Immature natural killer cell (primary cell): ENCODE measurements at regions not wholly inside any gene's neighbourhood (a gene's known extent, or its start where the extent isn't known, plus 50 kb on each side); places are given as distances from the start of the nearest gene placed in this dataset.

Experiments
- DNase-seq, 3 donors: peaks; one replicate each; pipeline ENCODE4 v3.0.0; 2022; ENCODE audit warnings: mixed read lengths in 1 of 3
- H3K27ac Mint-ChIP-seq, 6 donors: one replicate each; pipeline ENCODE4 v1.8.0; 2020; ENCODE audit warnings: mixed read lengths in 6 of 6, mild to moderate bottlenecking in 5 of 6, inconsistent platforms in 4 of 6, moderate library complexity in 3 of 6
- H3K27me3 Mint-ChIP-seq, 3 donors: one replicate each; pipeline ENCODE4 v1.8.0; 2020 to 2021; ENCODE audit warnings: low read depth in 3 of 3, mild to moderate bottlenecking in 3 of 3, mixed read lengths in 3 of 3, moderate library complexity in 3 of 3, inconsistent platforms in 1 of 3
- H3K36me3 Mint-ChIP-seq, 3 donors: one replicate each; pipeline ENCODE4 v1.8.0; 2020; ENCODE audit warnings: mixed read lengths in 3 of 3, inconsistent platforms in 2 of 3, mild to moderate bottlenecking in 2 of 3
- H3K4me1 Mint-ChIP-seq, 2 donors: one replicate each; pipeline ENCODE4 v1.8.0; 2020; ENCODE audit warnings: inconsistent platforms in 2 of 2, mild to moderate bottlenecking in 2 of 2, mixed read lengths in 2 of 2, moderate library complexity in 1 of 2
- H3K4me3 Mint-ChIP-seq, 5 donors: one replicate each; pipeline ENCODE4 v1.8.0; 2020; ENCODE audit warnings: mild to moderate bottlenecking in 5 of 5, mixed read lengths in 5 of 5, inconsistent platforms in 3 of 5, moderate library complexity in 3 of 5
- H3K9me3 Mint-ChIP-seq, 6 donors: one replicate each; pipeline ENCODE4 v1.8.0; 2020; ENCODE audit warnings: mild to moderate bottlenecking in 6 of 6, mixed read lengths in 6 of 6, inconsistent platforms in 4 of 6, moderate library complexity in 3 of 6

- H3K4me1 Mint-ChIP-seq, result no peaks in the 10 kb centered on the region
- no peaks in the 10 kb centered on the region for H3K27me3 Mint-ChIP-seq
- H3K27ac Mint-ChIP-seq, result no peak overlapping the region
- H3K36me3 Mint-ChIP-seq, result no peaks in the 10 kb centered on the region
- no peak for DNase-seq
- peaks cover 3 to 15% (median 8%) of the 10 kb centered on the region in 6 donors for H3K9me3 Mint-ChIP-seq
- H3K4me3 Mint-ChIP-seq, result no peak overlapping the region
These were observed 868.1 kb downstream of the KCNJ2 start for GRCh38 chr17:71037386-71037785.

- Mint-ChIP-seq H3K9me3 (peaks cover 0 to 17% (median 8%) of the 10 kb centered on the region in 6 donors), H3K36me3 (no peaks in the 10 kb centered on the region), H3K27ac (no peak overlapping the region), H3K27me3 (no peaks in the 10 kb centered on the region), H3K4me1 (no peaks in the 10 kb centered on the region), H3K4me3 (no peak overlapping the region)
- DNase-seq, result no peak
These were observed 870.1 kb downstream of the KCNJ2 start for GRCh38 chr17:71039391-71039790.

GRCh38 chr17:71052971-71053370 lies 883.6 kb downstream of the KCNJ2 start:
- no peak overlapping the region for H3K27ac Mint-ChIP-seq
- H3K4me1 Mint-ChIP-seq, result no peaks in the 10 kb centered on the region
- H3K27me3 Mint-ChIP-seq, result peaks cover 0 to 2% (median 0%) of the 10 kb centered on the region in 3 donors
- peaks cover 0 to 3% (median 0%) of the 10 kb centered on the region in 3 donors for H3K36me3 Mint-ChIP-seq
- no peak for DNase-seq
- peaks cover 4 to 56% (median 19%) of the 10 kb centered on the region in 6 donors for H3K9me3 Mint-ChIP-seq
- no peak overlapping the region for H3K4me3 Mint-ChIP-seq

GRCh38 chr17:71055128-71055527 lies 885.8 kb downstream of the KCNJ2 start:
- no peak overlapping the region for H3K27ac Mint-ChIP-seq
- no peaks in the 10 kb centered on the region for H3K4me1 Mint-ChIP-seq
- peaks cover 0 to 2% (median 0%) of the 10 kb centered on the region in 3 donors for H3K27me3 Mint-ChIP-seq
- peaks cover 4 to 44% (median 12%) of the 10 kb centered on the region in 6 donors for H3K9me3 Mint-ChIP-seq
- no peak overlapping the region for H3K4me3 Mint-ChIP-seq
- no peak for DNase-seq
- H3K36me3 Mint-ChIP-seq, result no peaks in the 10 kb centered on the region

GRCh38 chr17:71057448-71057847 lies 888.1 kb downstream of the KCNJ2 start:
- Mint-ChIP-seq H3K9me3 (peaks cover 4 to 34% (median 16%) of the 10 kb centered on the region in 6 donors), H3K4me1 (no peaks in the 10 kb centered on the region), H3K4me3 (no peak overlapping the region), H3K27me3 (no peaks in the 10 kb centered on the region), H3K36me3 (no peaks in the 10 kb centered on the region), H3K27ac (no peak overlapping the region)
- DNase-seq, result no peak

- no peak overlapping the region for H3K27ac Mint-ChIP-seq
- DNase-seq, result no peak
- no peak overlapping the region for H3K4me3 Mint-ChIP-seq
- H3K9me3 Mint-ChIP-seq, result peaks cover 4 to 31% (median 14%) of the 10 kb centered on the region in 6 donors
- no peaks in the 10 kb centered on the region for H3K4me1 Mint-ChIP-seq
- H3K27me3 Mint-ChIP-seq, result no peaks in the 10 kb centered on the region
- no peaks in the 10 kb centered on the region for H3K36me3 Mint-ChIP-seq
These were observed 888.6 kb downstream of the KCNJ2 start for GRCh38 chr17:71057938-71058337.

- Mint-ChIP-seq H3K27ac (no peak overlapping the region), H3K9me3 (peaks cover 5 to 22% (median 12%) of the 10 kb centered on the region in 6 donors)
These were observed 893.8 kb downstream of the KCNJ2 start for GRCh38 chr17:71063127-71063526.

GRCh38 chr17:71063559-71063958 lies 894.2 kb downstream of the KCNJ2 start:
- Mint-ChIP-seq H3K4me1 (no peaks in the 10 kb centered on the region), H3K27ac (no peak overlapping the region), H3K27me3 (peaks cover 0 to 1% (median 0%) of the 10 kb centered on the region in 3 donors), H3K9me3 (peaks cover 5 to 26% (median 12%) of the 10 kb centered on the region in 6 donors), H3K4me3 (no peak overlapping the region), H3K36me3 (no peaks in the 10 kb centered on the region)
- no peak for DNase-seq

More at GRCh38 chr17:71063127-71063526, 893.8 kb downstream of the KCNJ2 start:
- no peak for DNase-seq
- no peaks in the 10 kb centered on the region for H3K4me1 Mint-ChIP-seq
- H3K36me3 Mint-ChIP-seq, result no peaks in the 10 kb centered on the region
- H3K4me3 Mint-ChIP-seq, result no peak overlapping the region
- H3K27me3 Mint-ChIP-seq, result peaks cover 0 to 1% (median 0%) of the 10 kb centered on the region in 3 donors

- H3K9me3 Mint-ChIP-seq, result peaks cover 6 to 16% (median 10%) of the 10 kb centered on the region in 6 donors
- no peaks in the 10 kb centered on the region for H3K36me3 Mint-ChIP-seq
- no peak overlapping the region for H3K4me3 Mint-ChIP-seq
These were observed 898.5 kb downstream of the KCNJ2 start for GRCh38 chr17:71067669-71068407.

GRCh38 chr17:71068408-71068750 lies 899.0 kb downstream of the KCNJ2 start:
- Mint-ChIP-seq H3K4me1 (no peaks in the 10 kb centered on the region), H3K27me3 (peaks cover 0 to 1% (median 0%) of the 10 kb centered on the region in 3 donors), H3K4me3 (no peak overlapping the region), H3K36me3 (no peaks in the 10 kb centered on the region), H3K27ac (no peak overlapping the region), H3K9me3 (peaks cover 6 to 19% (median 10%) of the 10 kb centered on the region in 6 donors)
- no peak for DNase-seq

More at GRCh38 chr17:71067669-71068407, 898.5 kb downstream of the KCNJ2 start:
- no peak for DNase-seq
- peaks cover 0 to 1% (median 0%) of the 10 kb centered on the region in 3 donors for H3K27me3 Mint-ChIP-seq
- no peaks in the 10 kb centered on the region for H3K4me1 Mint-ChIP-seq
- H3K27ac Mint-ChIP-seq, result no peak overlapping the region

- Mint-ChIP-seq H3K36me3 (no peaks in the 10 kb centered on the region), H3K4me3 (no peak overlapping the region), H3K27ac (no peak overlapping the region), H3K27me3 (no peaks in the 10 kb centered on the region), H3K4me1 (no peaks in the 10 kb centered on the region), H3K9me3 (peaks cover 7 to 33% (median 17%) of the 10 kb centered on the region in 6 donors)
- no peak for DNase-seq
These were observed 901.7 kb downstream of the KCNJ2 start for GRCh38 chr17:71071041-71071440.

GRCh38 chr17:71071837-71072236 lies 902.5 kb downstream of the KCNJ2 start:
- DNase-seq, result no peak
- Mint-ChIP-seq H3K36me3 (no peaks in the 10 kb centered on the region), H3K9me3 (peaks cover 7 to 33% (median 16%) of the 10 kb centered on the region in 6 donors), H3K4me1 (no peaks in the 10 kb centered on the region), H3K27ac (no peak overlapping the region), H3K27me3 (no peaks in the 10 kb centered on the region), H3K4me3 (no peak overlapping the region)

- H3K4me3 Mint-ChIP-seq, result no peak overlapping the region
- H3K36me3 Mint-ChIP-seq, result peaks cover 0 to 7% (median 0%) of the 10 kb centered on the region in 3 donors
- no peak for DNase-seq
- no peak overlapping the region for H3K27ac Mint-ChIP-seq
- peaks cover 0 to 1% (median 0%) of the 10 kb centered on the region in 3 donors for H3K27me3 Mint-ChIP-seq
- H3K9me3 Mint-ChIP-seq, result peaks cover 9 to 37% (median 22%) of the 10 kb centered on the region in 6 donors
- H3K4me1 Mint-ChIP-seq, result no peaks in the 10 kb centered on the region
These were observed 911.6 kb downstream of the KCNJ2 start for GRCh38 chr17:71080937-71081336.

- no peak for DNase-seq
- H3K27ac Mint-ChIP-seq, result no peak overlapping the region
- peaks cover 0 to 1% (median 0%) of the 10 kb centered on the region in 3 donors for H3K27me3 Mint-ChIP-seq
- H3K4me1 Mint-ChIP-seq, result no peaks in the 10 kb centered on the region
- H3K4me3 Mint-ChIP-seq, result no peak overlapping the region
- peaks cover 0 to 7% (median 0%) of the 10 kb centered on the region in 3 donors for H3K36me3 Mint-ChIP-seq
- H3K9me3 Mint-ChIP-seq, result peaks cover 9 to 35% (median 21%) of the 10 kb centered on the region in 6 donors
These were observed 912.3 kb downstream of the KCNJ2 start for GRCh38 chr17:71081666-71082065.
